ENCODE measurements at regions not wholly inside any gene's neighbourhood (a gene's known extent, or its start where the extent isn't known, plus 50 kb on each side); places are given as distances from the start of the nearest gene placed in this dataset.
"Not testable (repeated sequence)": the region's sequence is repeated elsewhere in the genome, so short reads cannot be mapped to it uniquely, and the experiment has no call there.

- DNase-seq: no peak
These were observed 361.4 kb upstream of the RPS23 start for GRCh38 chr5:82639393-82640144.

- DNase-seq: no peak
These were observed 358.4 kb upstream of the RPS23 start for GRCh38 chr5:82636591-82636990.

- DNase-seq: no peak
These were observed 357.6 kb upstream of the RPS23 start for GRCh38 chr5:82635561-82636288.

- DNase-seq: no peak
These were observed 350.3 kb upstream of the RPS23 start for GRCh38 chr5:82628364-82628910.

- not testable (repeated sequence) for DNase-seq
These were observed 348.9 kb upstream of the RPS23 start for GRCh38 chr5:82626905-82627591.

GRCh38 chr5:82626012-82626411 lies 347.9 kb upstream of the RPS23 start:
- DNase-seq: not testable (repeated sequence)

- DNase-seq: no peak
These were observed 345.9 kb upstream of the RPS23 start for GRCh38 chr5:82624062-82624461.

- DNase-seq: no peak
These were observed 344.8 kb upstream of the RPS23 start for GRCh38 chr5:82622711-82623514.

GRCh38 chr5:82622205-82622604 lies 344.1 kb upstream of the RPS23 start:
- no peak for DNase-seq

- DNase-seq: no peak
These were observed 342.9 kb upstream of the RPS23 start for GRCh38 chr5:82620957-82621600.

- no peak for DNase-seq
These were observed 340.9 kb upstream of the RPS23 start for GRCh38 chr5:82619097-82619496.

GRCh38 chr5:82614706-82615105 lies 336.6 kb upstream of the RPS23 start:
- no peak for DNase-seq

- DNase-seq: no peak
These were observed 335.7 kb upstream of the RPS23 start for GRCh38 chr5:82613891-82614290.

GRCh38 chr5:82610686-82611085 lies 332.5 kb upstream of the RPS23 start:
- no peak for DNase-seq

GRCh38 chr5:82605441-82605973 lies 327.4 kb upstream of the RPS23 start:
- DNase-seq: no peak

- no peak for DNase-seq
These were observed 325.2 kb upstream of the RPS23 start for GRCh38 chr5:82603033-82603987.

GRCh38 chr5:82601861-82602260 lies 323.7 kb upstream of the RPS23 start:
- DNase-seq: no peak

- DNase-seq: no peak
These were observed 322.9 kb upstream of the RPS23 start for GRCh38 chr5:82601077-82601476.

- no peak for DNase-seq
These were observed 321.5 kb upstream of the RPS23 start for GRCh38 chr5:82599692-82600091.

GRCh38 chr5:82599030-82599429 lies 320.9 kb upstream of the RPS23 start:
- DNase-seq: no peak

- peak; percentile 13 for DNase-seq
These were observed 319.3 kb upstream of the RPS23 start for GRCh38 chr5:82597437-82597836.

All from NCI-H82 (cell line).